HCT116 (cell line): ENCODE measurements at regions not wholly inside any gene's neighbourhood (a gene's known extent, or its start where the extent isn't known, plus 50 kb on each side); places are given as distances from the start of the nearest gene placed in this dataset.

Experiments used
- ATAC-seq: fragments of 200-7000 bp; cut with Tn5 transposase; 2 replicates; pipeline ENCODE4 v1.9.1; 2020; ENCODE audit warnings: mild to moderate bottlenecking, moderate library complexity
- BruUV-seq: library from RNA; stranded (reverse); fragments of 400-500 nt; replicated peaks from 2 replicates; lab custom pipeline; 2021; lab: Mats Ljungman, UMichigan
- CTCF ChIA-PET: fragments of 300-600 bp; sonication (Branson Sonifier 250); formaldehyde crosslinking; loops from one replicate; lab custom pipeline; 2021; ENCODE audit warnings: antibody characterized with exemption; lab: Charles Lee
- POLR2A ChIA-PET: fragments of 300-600, 350-600 bp; sonication (Branson Sonifier 250); formaldehyde crosslinking; loops from one replicate; lab custom pipeline; 2021; ENCODE audit warnings: antibody characterized with exemption; lab: Charles Lee
- RAD21 ChIA-PET, 2 experiments: fragments of 300-600 bp; sonication (Branson Sonifier 250); formaldehyde crosslinking; loops; one replicate each; lab custom pipeline; 2023; ENCODE audit warnings: low total read pairs in 2 of 2; ENCODE audit not compliant: uncharacterized antibody in 2 of 2, unreplicated experiment in 2 of 2, low non-redundant PET in 1 of 2; lab: Charles Lee
- DNase-seq: peaks from one replicate; pipeline ENCODE4 v3.0.0-alpha.2; 2010; ENCODE audit warnings: low read depth, low spot score
- H2AFZ ChIP-seq: fragments of 200-600 bp; shearing (Covaris generic), sonication (generic); 2 replicates; pipeline ENCODE4 v1.6.1; 2017; ENCODE audit warnings: low read depth, mixed run types, mixed read lengths, antibody characterized with exemption, low read length; ENCODE audit not compliant: poor library complexity, severe bottlenecking
- H3K27ac ChIP-seq: 2 replicates; pipeline ENCODE4 v1.5.1; 2012; ENCODE audit warnings: low read depth, low read length
- H3K27me3 ChIP-seq: fragments of 200-600 bp; sonication (generic); 2 replicates; pipeline ENCODE4 v1.6.1; 2016; ENCODE audit warnings: mixed run types, low read length, mixed read lengths; ENCODE audit not compliant: insufficient read depth
- H3K36me3 ChIP-seq, 2 experiments: fragments of 200-500 bp in 1 of 2; fragments of 200-600 bp in 1 of 2; sonication (Bioruptor generic) in 1 of 2; sonication (generic) in 1 of 2; 2 replicates each; pipeline versions ENCODE4 v1.5.1 to v1.6.1; 2014 to 2016; ENCODE audit warnings: low read length in 2 of 2, inconsistent platforms in 1 of 2, mixed read lengths in 1 of 2, mixed run types in 1 of 2; ENCODE audit not compliant: insufficient read depth in 2 of 2, control insufficient read depth in 1 of 2
- H3K4me1 ChIP-seq, 2 experiments: fragments of 200-600 bp in 1 of 2; sonication (generic) in 1 of 2; 2 replicates each; pipeline versions ENCODE4 v1.5.1 to v1.6.1; 2012 to 2017; ENCODE audit warnings: low read length in 2 of 2, inconsistent platforms in 1 of 2, mild to moderate bottlenecking in 1 of 2, mixed read lengths in 1 of 2, mixed run types in 1 of 2, moderate library complexity in 1 of 2; ENCODE audit not compliant: insufficient read depth in 2 of 2, control insufficient read depth in 1 of 2
- H3K4me2 ChIP-seq: fragments of 200-600 bp; sonication (generic); 2 replicates; pipeline ENCODE4 v1.6.1; 2017; ENCODE audit warnings: mixed run types, low read length, mixed read lengths
- H3K4me3 ChIP-seq, 2 experiments: fragments of 200-600 bp in 1 of 2; sonication (generic) in 1 of 2; replicated peaks in 1 of 2; 2 replicates each; pipeline ENCODE4 v1.5.1; 2011 to 2016; ENCODE audit warnings: low read length in 2 of 2, control low read depth in 1 of 2, low read depth in 1 of 2, mild to moderate bottlenecking in 1 of 2, mixed read lengths in 1 of 2, mixed run types in 1 of 2
- H3K79me2 ChIP-seq: fragments of 200-600 bp; sonication (generic); 2 replicates; pipeline ENCODE4 v1.6.1; 2017; ENCODE audit warnings: mild to moderate bottlenecking, mixed run types, low read length, moderate library complexity, mixed read lengths; ENCODE audit not compliant: insufficient read depth
- H3K9ac ChIP-seq: fragments of 200-600 bp; sonication (generic); 2 replicates; pipeline ENCODE4 v1.6.1; 2016; ENCODE audit warnings: low read length, mixed read lengths
- H3K9me2 ChIP-seq: fragments of 200-600 bp; sonication (generic), shearing (Covaris generic); 2 replicates; pipeline ENCODE4 v1.6.1; 2017; ENCODE audit warnings: mixed run types, mild to moderate bottlenecking, moderate library complexity; ENCODE audit not compliant: insufficient read depth
- H3K9me3 ChIP-seq, 2 experiments: fragments of 200-500 bp in 1 of 2; fragments of 200-600 bp in 1 of 2; sonication (Bioruptor generic) in 1 of 2; sonication (generic) in 1 of 2; 2 replicates each; pipeline ENCODE4 v1.6.1; 2014 to 2017; ENCODE audit warnings: low read length in 2 of 2, mixed read lengths in 2 of 2, inconsistent platforms in 1 of 2, low read depth in 1 of 2, mild to moderate bottlenecking in 1 of 2, mixed run types in 1 of 2, moderate library complexity in 1 of 2; ENCODE audit not compliant: control insufficient read depth in 1 of 2, insufficient read depth in 1 of 2
- H4K20me1 ChIP-seq: fragments of 200-600 bp; sonication (generic), shearing (Covaris generic); 2 replicates; pipeline ENCODE4 v1.6.1; 2017; ENCODE audit warnings: mixed run types, mild to moderate bottlenecking, moderate library complexity; ENCODE audit not compliant: insufficient read depth
- CBX3 ChIP-seq: IDR thresholded peaks from 2 replicates; pipeline ENCODE4 v1.6.1; 2012; ENCODE audit warnings: low read depth
- TCF7L2 ChIP-seq: IDR thresholded peaks from 2 replicates; pipeline ENCODE4 v1.7.0; 2011; ENCODE audit warnings: borderline replicate concordance, inconsistent platforms; ENCODE audit not compliant: insufficient read depth, insufficient read length; ENCODE audit errors: extremely low read depth
- YY1 ChIP-seq: IDR thresholded peaks from 2 replicates; pipeline ENCODE4 v1.6.1; 2011; ENCODE audit warnings: low read length, low read depth, moderate library complexity, mild to moderate bottlenecking; ENCODE audit not compliant: insufficient replicate concordance; ENCODE audit errors: extremely low read depth
- ZNF274 ChIP-seq: fragments of 200-500 bp; sonication (Bioruptor generic); IDR thresholded peaks from 2 replicates; pipeline ENCODE4 v1.6.1; 2014; ENCODE audit warnings: mild to moderate bottlenecking, low read depth, low read length, inconsistent platforms
- intact Hi-C: fragments of 100-400 bp; cut with micrococcal nuclease; formaldehyde crosslinking; loops from 2 replicates; pipeline ENCODE4 v1.10.0; 2022
- TF ChIP-seq, protein P1 (sequence below): IDR thresholded peaks from 2 replicates; pipeline ENCODE4 v1.6.1; 2012

DNA sequence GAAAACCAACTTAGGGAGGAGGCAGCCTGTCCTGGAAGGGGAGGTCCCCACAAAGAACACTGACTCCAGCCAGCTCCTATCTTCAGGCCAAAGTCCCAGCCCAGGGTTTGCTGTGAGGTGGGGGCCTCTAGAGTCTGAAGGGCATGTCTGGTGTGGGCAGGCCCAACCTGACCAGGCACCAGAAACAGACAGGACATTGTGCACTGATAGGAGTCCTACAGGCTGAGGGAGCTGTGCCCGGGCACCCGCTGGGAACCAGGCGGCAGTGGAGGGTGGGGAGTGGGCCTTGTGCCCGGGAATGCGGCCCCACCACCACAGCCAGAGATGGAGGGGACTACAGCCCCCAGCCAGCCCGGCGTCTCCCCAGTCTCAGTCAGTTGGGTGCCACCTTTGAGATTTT is 161.4 kb downstream of the WNT7A start:
- Histone ChIP-seq H3K36me3 (no peaks in the 10 kb centered on the region), H3K27ac (no peak overlapping the region), H4K20me1 (no peaks in the 10 kb centered on the region), H3K9me2 (no peaks in the 10 kb centered on the region), H3K4me1 (no peaks in the 10 kb centered on the region), H3K9ac (no peak overlapping the region), H3K4me3 (no peak overlapping the region), H3K79me2 (no peaks in the 10 kb centered on the region), H3K27me3 (no peaks in the 10 kb centered on the region), H3K9me3 (no peaks in the 10 kb centered on the region)
- DNase-seq, result no peak
- intact Hi-C loops, result no loop called here
- no TSS peak for BruUV-seq
- TF ChIP-seq, protein P1, sequence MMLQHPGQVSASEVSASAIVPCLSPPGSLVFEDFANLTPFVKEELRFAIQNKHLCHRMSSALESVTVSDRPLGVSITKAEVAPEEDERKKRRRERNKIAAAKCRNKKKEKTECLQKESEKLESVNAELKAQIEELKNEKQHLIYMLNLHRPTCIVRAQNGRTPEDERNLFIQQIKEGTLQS, result no peak
- TF ChIP-seq, all 23 proteins: peak for 0
- ATAC-seq, result no peak
- ChIA-PET POLR2A (no interaction called here), CTCF (no interaction called here), RAD21 (no interaction called here)
- Histone ChIP-seq H2AFZ (no peak overlapping the region), H3K4me2 (no peak overlapping the region)

DNA sequence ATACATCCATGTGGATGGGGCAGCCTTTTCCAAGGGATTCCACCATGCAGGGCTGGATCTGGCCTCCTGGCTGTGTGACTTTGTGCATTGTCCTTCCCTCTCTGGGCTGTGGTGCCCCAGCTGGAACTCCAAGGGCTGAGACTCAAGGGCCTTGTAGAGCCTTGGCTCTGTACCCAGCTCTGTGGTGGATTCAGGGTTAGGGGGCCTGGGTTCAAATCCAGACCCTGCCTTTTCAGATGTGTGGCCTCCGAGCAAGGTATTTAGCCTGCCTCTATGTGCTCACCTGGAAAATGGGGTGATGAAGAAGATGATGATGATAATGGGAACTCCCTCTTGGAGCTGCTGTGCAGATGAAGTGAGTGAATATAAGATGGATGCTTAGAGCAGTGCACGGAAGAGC is 161.9 kb downstream of the WNT7A start:
- RAD21 ChIA-PET, result no interaction called here
- Histone ChIP-seq H3K9me2 (no peaks in the 10 kb centered on the region), H3K27me3 (no peaks in the 10 kb centered on the region), H3K4me1 (no peaks in the 10 kb centered on the region), H3K79me2 (no peaks in the 10 kb centered on the region), H3K4me2 (no peak overlapping the region), H3K27ac (no peak overlapping the region), H3K4me3 (no peak overlapping the region), H3K9me3 (no peaks in the 10 kb centered on the region), H2AFZ (no peak overlapping the region), H3K9ac (no peak overlapping the region), H4K20me1 (no peaks in the 10 kb centered on the region), H3K36me3 (no peaks in the 10 kb centered on the region)
- POLR2A ChIA-PET, result no interaction called here
- ATAC-seq, result no peak
- no peak for TF ChIP-seq ZNF274
- TF ChIP-seq TCF7L2, result no peak
- TF ChIP-seq CBX3, result no peak
- no peak for TF ChIP-seq YY1
- CTCF ChIA-PET, result no interaction called here
- BruUV-seq, result no TSS peak
- DNase-seq, result no peak
- intact Hi-C loops, result no loop called here
